HG03575 (cell line): ENCODE measurements at regions not wholly inside any gene's neighbourhood (a gene's known extent, or its start where the extent isn't known, plus 50 kb on each side); places are given as distances from the start of the nearest gene placed in this dataset.
"Not testable (repeated sequence)": the region's sequence is repeated elsewhere in the genome, so short reads cannot be mapped to it uniquely, and the experiment has no call there.

Experiments
- ATAC-seq: cut with Tn5 transposase; IDR thresholded peaks from one replicate; pipeline ENCODE4 v1.9.1; 2021; ENCODE audit not compliant: unreplicated experiment, insufficient number of reproducible peaks, low FRiP score; ENCODE audit errors: extremely low read depth

- ATAC-seq: no peak
Measured at GRCh38 chr2:82819951-82820350, 1639.1 kb downstream of the SUCLG1 start.

DNA sequence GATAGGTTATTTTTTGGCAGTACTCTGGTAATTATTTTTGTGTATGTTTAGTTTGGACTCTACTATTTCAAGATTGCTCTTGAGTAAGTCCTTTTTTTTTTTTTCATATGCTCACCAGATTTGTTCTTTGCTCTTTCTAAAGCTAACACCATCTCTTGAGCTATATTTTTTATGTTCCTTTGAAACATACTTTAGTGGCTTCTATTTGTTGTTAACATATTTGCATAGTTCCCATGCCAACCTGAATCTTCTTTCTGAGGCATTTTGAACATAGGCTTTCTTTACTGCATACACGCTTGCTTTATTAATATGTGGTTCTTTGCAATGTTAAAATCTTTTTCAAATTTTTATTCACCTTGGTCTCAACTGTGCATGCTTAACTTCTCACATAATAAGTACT is 1644.9 kb downstream of the SUCLG1 start:
- no peak for ATAC-seq

- no peak for ATAC-seq
Measured at GRCh38 chr2:82811946-82812345, 1647.1 kb downstream of the SUCLG1 start.

- no peak for ATAC-seq
Measured at GRCh38 chr2:82803307-82803706, 1655.8 kb downstream of the SUCLG1 start.

DNA sequence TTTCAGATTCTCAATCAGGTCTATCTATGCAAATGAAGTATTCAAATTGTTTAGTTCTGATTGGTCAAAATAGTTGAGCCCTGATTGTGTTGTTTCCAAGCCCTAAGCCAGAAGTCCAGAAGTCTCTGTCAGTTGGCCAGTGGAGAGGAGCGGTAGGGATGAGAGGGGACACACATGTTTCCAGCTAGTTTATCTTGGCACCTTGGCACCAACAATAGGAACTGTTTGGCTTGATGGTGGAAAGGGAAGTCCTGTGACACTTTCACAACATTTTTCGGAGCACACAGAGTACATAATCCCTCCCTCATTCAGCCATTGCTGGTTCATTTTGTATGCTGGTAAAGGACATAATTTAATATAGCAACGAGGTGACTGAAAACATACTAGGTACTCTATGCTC is 1661.6 kb downstream of the SUCLG1 start:
- no peak for ATAC-seq

- ATAC-seq: no peak
Measured at GRCh38 chr2:82796132-82796531, 1662.9 kb downstream of the SUCLG1 start.

GRCh38 chr2:82795446-82795845 is 1663.6 kb downstream of the SUCLG1 start:
- ATAC-seq: no peak

DNA sequence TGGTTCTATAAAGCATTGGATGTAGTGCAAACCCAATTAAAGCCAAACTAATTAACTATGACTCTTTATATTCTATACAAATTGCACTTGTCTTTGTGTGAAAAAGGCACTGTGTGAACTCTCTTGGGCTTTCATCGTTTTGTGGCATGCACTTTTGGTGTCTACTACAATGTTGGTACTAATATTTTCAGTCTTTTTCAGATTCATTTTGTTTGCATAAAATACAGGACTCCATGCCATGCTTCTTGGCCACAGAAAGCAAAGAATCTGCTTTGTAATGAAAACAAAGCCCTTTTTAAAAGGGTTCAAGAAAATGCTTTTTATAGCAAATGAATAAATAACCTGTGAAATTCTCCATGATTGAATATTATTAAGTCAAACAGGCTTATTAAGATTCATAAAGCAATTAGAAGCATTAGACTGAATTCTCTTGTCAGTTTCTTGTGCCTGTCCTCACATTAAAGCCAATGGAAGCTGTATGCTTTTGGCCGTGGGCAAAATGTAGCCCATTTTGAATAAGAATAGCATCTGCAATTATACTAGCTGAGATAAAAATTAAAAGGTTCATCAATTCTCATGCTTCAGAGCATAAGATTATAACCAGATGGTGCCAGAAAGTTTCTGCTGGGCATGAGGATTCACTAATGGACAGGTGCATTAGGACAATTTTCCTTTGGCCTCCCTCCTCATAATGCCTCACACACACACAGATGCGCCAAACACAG is 1665.2 kb downstream of the SUCLG1 start:
- no peak for ATAC-seq

- ATAC-seq: no peak
Measured at GRCh38 chr2:82792316-82792715, 1666.8 kb downstream of the SUCLG1 start.

DNA sequence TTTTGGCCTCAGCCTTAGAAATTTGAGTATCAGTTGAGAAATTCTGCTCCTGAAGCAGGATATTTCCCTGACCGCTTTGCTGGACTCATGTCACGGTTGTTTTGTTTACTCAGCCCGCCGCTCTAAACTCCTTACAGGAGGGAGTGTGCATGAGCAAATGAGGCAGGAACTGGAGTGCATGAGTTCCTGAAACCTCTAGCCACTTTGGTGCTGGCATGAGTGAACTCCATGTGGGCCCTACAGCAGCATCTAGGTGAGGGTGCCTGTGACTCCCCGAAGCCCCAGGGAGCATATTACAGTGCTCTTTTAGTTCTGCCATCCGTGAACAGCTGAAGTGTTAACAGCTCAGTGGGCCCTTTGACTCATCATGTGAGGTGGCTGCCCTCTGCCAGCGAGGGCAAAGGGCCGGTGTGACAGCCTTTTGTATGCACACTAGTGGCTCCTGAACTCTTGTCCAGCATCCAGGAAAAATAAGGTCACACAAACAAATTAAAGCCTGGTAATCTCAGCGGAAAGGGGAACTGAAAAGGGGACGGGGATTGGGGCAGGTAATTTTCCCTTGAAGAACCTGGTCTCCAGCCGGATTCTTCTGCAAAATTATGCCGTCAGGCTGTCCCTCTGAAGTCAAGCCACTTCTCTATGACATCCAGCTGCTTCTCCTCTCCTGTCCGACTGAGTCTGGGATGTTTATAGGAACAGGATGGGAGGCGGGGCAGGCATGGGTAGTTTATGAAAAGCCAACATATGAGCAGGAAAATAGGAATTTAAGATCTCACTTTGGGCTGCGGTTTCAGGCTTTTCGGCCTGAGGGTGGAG is 1668.7 kb downstream of the SUCLG1 start:
- ATAC-seq: no peak

- ATAC-seq: no peak
Measured at GRCh38 chr2:82789851-82790205, 1669.3 kb downstream of the SUCLG1 start.

GRCh38 chr2:82781176-82781915 is 1677.7 kb downstream of the SUCLG1 start:
- ATAC-seq: no peak

DNA sequence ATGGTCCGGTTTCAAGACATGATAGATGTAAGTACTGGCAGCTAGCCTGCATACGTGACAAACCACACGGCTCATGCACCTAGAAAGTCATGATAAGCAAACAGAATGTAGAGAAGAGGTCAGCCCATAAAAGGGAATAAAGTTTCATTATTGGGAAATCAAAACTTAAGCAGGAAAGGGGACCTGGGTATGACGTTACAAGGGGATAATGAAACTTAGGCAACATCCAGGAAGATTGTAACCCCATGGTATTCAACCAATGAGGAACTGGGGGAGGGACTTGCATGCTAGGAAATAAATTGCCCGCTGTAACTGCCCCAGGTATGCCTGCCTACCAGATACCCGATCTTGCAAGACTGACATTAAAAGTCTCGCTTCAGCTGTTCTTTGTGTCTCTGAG is 1679.0 kb downstream of the SUCLG1 start:
- no peak for ATAC-seq

GRCh38 chr2:82752396-82752795 is 1706.7 kb downstream of the SUCLG1 start:
- no peak for ATAC-seq

GRCh38 chr2:82748653-82749052 is 1710.4 kb downstream of the SUCLG1 start:
- ATAC-seq: no peak

DNA sequence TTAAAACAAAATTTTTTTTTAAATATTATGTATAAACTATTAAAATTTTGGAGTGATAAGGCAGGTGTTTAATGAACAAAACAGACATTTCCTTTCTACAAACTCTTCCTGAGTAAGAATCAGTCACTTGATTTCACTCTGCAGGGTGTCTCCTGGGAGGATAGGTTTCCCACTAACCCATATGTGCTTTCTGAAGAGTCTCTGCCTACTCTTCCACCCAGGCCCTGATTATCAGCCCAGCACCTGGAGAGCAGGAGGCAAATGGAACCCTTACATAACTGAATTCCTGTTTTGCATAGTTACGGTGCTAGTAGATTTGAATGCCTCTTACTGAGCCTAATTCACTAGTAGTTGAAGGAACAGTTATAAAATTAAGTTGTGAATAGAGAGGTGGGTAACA is 1718.6 kb downstream of the SUCLG1 start:
- no peak for ATAC-seq

DNA sequence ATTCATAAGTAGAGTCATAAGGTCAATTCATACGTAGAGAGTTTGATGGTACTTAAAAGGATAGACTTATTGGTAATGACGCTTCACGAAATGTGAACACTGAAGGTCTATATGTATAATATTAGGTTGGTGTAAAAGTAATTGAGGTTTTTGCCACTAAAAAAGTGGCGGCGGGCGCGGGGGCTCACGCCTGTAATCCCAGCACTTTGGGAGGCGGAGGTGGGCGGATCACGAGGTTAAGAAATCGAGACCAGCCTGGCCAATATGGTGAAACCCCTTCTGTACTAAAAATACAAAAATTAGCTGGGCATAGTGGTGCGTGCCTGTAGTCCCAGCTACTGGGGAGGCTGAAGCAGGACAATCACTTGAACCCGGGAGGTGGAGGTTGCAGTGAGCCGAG is 1721.1 kb downstream of the SUCLG1 start:
- ATAC-seq: not testable (repeated sequence)

DNA sequence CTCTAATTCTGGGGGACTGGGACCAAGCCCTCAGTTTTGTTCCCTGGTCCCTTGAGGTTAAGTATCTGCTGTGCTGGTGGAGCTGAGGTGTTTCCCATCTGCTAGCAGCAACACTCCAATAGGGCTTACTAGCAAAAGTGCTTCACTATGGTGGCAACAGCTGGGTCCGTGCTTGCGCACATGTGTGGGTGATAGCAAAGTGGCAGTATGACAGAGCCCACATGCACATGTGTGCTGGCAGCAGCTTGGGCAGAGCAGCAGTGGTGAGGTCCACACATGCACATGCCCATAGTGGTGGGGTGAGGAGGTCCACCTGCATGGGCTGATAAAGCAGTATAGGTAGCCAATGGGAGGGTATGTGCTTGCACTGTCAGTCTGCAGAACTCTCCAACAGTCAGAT is 1723.7 kb downstream of the SUCLG1 start:
- ATAC-seq: no peak

GRCh38 chr2:82731824-82732223 is 1727.3 kb downstream of the SUCLG1 start:
- ATAC-seq: no peak

GRCh38 chr2:82730811-82731210 is 1728.3 kb downstream of the SUCLG1 start:
- no peak for ATAC-seq
